ENCODE measurements at regions not wholly inside any gene's neighbourhood (a gene's known extent, or its start where the extent isn't known, plus 50 kb on each side); places are given as distances from the start of the nearest gene placed in this dataset.
"Not testable (repeated sequence)": the region's sequence is repeated elsewhere in the genome, so short reads cannot be mapped to it uniquely, and the experiment has no call there.

GRCh38 chr14:39626589-39627576 lies 194.7 kb upstream of the FBXO33 start:
- no peak for DNase-seq (ENCODE audit: low read depth in 1 of 2, low spot score in 1 of 2)

- DNase-seq (ENCODE audit: low read depth in 1 of 2, low spot score in 1 of 2) = no peak
Observed at GRCh38 chr14:39621678-39622077, 189.4 kb upstream of the FBXO33 start.

GRCh38 chr14:39621223-39621622 lies 189.0 kb upstream of the FBXO33 start:
- DNase-seq (ENCODE audit: low read depth in 1 of 2, low spot score in 1 of 2) = no peak

GRCh38 chr14:39617537-39617936 lies 185.3 kb upstream of the FBXO33 start:
- DNase-seq (ENCODE audit: low read depth in 1 of 2, low spot score in 1 of 2) = no peak

- no peak for DNase-seq (ENCODE audit: low read depth in 1 of 2, low spot score in 1 of 2)
Observed at GRCh38 chr14:39615352-39615751, 183.1 kb upstream of the FBXO33 start.

- no peak for DNase-seq (ENCODE audit: low read depth in 1 of 2, low spot score in 1 of 2)
Observed at GRCh38 chr14:39614297-39614923, 182.2 kb upstream of the FBXO33 start.

- DNase-seq (ENCODE audit: low read depth in 1 of 2, low spot score in 1 of 2) = no peak
Observed at GRCh38 chr14:39609119-39609518, 176.9 kb upstream of the FBXO33 start.

- no peak for DNase-seq (ENCODE audit: low read depth in 1 of 2, low spot score in 1 of 2)
Observed at GRCh38 chr14:39607978-39608377, 175.7 kb upstream of the FBXO33 start.

GRCh38 chr14:39603942-39604341 lies 171.7 kb upstream of the FBXO33 start:
- no peak for DNase-seq (ENCODE audit: low read depth in 1 of 2, low spot score in 1 of 2)

- DNase-seq (ENCODE audit: low read depth in 1 of 2, low spot score in 1 of 2) = no peak
Observed at GRCh38 chr14:39593377-39593776, 161.1 kb upstream of the FBXO33 start.

GRCh38 chr14:39592116-39592789 lies 160.0 kb upstream of the FBXO33 start:
- DNase-seq (ENCODE audit: low read depth in 1 of 2, low spot score in 1 of 2) = no peak

- not testable (repeated sequence) for DNase-seq (ENCODE audit: low read depth in 1 of 2, low spot score in 1 of 2)
Observed at GRCh38 chr14:39589882-39590281, 157.6 kb upstream of the FBXO33 start.

GRCh38 chr14:39582028-39582654 lies 149.9 kb upstream of the FBXO33 start:
- no peak for DNase-seq (ENCODE audit: low read depth in 1 of 2, low spot score in 1 of 2)

GRCh38 chr14:39581474-39581873 lies 149.2 kb upstream of the FBXO33 start:
- DNase-seq (ENCODE audit: low read depth in 1 of 2, low spot score in 1 of 2) = no peak

- no peak for DNase-seq (ENCODE audit: low read depth in 1 of 2, low spot score in 1 of 2)
Observed at GRCh38 chr14:39580696-39581095, 148.5 kb upstream of the FBXO33 start.

- DNase-seq (ENCODE audit: low read depth in 1 of 2, low spot score in 1 of 2) = no peak
Observed at GRCh38 chr14:39576736-39577135, 144.5 kb upstream of the FBXO33 start.

GRCh38 chr14:39576258-39576657 lies 144.0 kb upstream of the FBXO33 start:
- DNase-seq (ENCODE audit: low read depth in 1 of 2, low spot score in 1 of 2) = no peak

GRCh38 chr14:39568809-39569538 lies 136.7 kb upstream of the FBXO33 start:
- no peak for DNase-seq (ENCODE audit: low read depth in 1 of 2, low spot score in 1 of 2)

- DNase-seq (ENCODE audit: low read depth in 1 of 2, low spot score in 1 of 2) = no peak
Observed at GRCh38 chr14:39566795-39567194, 134.6 kb upstream of the FBXO33 start.

GRCh38 chr14:39563361-39563760 lies 131.1 kb upstream of the FBXO33 start:
- DNase-seq (ENCODE audit: low read depth in 1 of 2, low spot score in 1 of 2) = no peak

GRCh38 chr14:39562175-39562574 lies 129.9 kb upstream of the FBXO33 start:
- DNase-seq (ENCODE audit: low read depth in 1 of 2, low spot score in 1 of 2) = no peak

Data from activated CD4-positive, alpha-beta T cell treated with anti-CD3 and anti-CD28 coated beads, Interleukin-2, amount 50 U/mL, for 24 hours (primary cell).